HG02763 (cell line): ENCODE measurements at regions not wholly inside any gene's neighbourhood (a gene's known extent, or its start where the extent isn't known, plus 50 kb on each side); places are given as distances from the start of the nearest gene placed in this dataset.

Experiments
- ATAC-seq: cut with Tn5 transposase; IDR thresholded peaks from one replicate; pipeline ENCODE4 v1.9.1; 2021; ENCODE audit warnings: mild to moderate bottlenecking, moderate library complexity; ENCODE audit not compliant: unreplicated experiment

DNA sequence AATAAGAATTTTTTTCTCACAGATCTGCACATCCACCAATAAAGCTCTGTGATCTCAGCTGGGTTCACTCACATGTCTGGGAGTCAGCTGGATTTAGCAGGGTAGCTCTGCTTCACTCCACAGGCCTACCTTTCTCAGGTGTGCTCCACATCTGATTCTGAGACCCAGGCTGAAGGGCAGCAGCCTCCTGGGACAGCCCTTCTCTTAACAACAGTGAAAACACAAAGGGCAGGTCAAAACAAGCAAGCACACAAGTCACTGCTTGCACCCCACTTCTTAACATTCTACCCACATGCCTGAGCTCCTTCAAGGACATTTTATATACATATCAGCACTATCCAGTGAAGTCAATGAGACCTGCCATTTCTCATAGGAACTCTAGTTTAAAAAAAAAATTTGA lies 96.0 kb upstream of the MAP3K4 start:
- ATAC-seq: no peak

GRCh38 chr6:160899671-160900430 lies 91.7 kb upstream of the MAP3K4 start:
- no peak for ATAC-seq

GRCh38 chr6:160911949-160912348 lies 79.6 kb upstream of the MAP3K4 start:
- ATAC-seq: no peak

GRCh38 chr6:160912411-160912810 lies 79.2 kb upstream of the MAP3K4 start:
- no peak for ATAC-seq

DNA sequence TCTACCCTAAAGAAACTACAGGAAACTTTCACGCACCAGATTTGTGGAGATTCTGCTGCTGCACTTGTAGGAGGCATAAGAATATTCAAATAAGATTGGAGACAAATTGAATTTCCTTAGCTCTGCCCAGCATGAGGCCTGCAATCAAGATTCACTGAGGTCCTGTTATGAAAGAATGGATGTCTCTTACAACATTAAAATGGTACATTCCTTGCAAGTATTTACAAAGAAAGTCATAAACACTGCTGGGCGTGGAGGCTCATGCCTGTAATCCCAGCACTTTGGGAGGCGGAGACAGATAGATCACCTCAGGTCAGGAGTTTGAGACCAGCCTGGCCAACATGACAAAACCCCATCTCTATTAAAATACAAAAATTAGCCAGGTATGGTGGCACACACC lies 74.0 kb upstream of the MAP3K4 start:
- no peak for ATAC-seq

GRCh38 chr6:160919723-160920440 lies 71.7 kb upstream of the MAP3K4 start:
- no peak for ATAC-seq

DNA sequence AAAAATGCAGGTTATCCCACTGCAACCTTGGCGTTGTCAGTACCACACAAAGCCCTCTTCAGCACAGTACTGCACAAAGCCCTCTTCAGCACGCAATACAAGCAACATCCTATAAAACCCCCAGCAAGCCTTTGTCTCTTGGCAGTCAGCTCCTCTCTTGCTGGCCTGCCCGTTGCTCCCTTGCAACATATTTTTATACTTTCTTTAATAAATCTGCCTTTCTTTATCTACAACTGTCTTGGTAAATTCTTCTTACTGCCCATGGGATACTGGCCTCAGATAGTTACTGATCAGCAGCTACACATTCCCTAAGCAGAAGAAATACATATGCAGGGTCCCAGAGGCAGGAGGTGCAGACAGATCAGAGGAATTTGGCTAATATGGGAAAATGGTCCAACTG lies 70.5 kb upstream of the MAP3K4 start:
- ATAC-seq: no peak

DNA sequence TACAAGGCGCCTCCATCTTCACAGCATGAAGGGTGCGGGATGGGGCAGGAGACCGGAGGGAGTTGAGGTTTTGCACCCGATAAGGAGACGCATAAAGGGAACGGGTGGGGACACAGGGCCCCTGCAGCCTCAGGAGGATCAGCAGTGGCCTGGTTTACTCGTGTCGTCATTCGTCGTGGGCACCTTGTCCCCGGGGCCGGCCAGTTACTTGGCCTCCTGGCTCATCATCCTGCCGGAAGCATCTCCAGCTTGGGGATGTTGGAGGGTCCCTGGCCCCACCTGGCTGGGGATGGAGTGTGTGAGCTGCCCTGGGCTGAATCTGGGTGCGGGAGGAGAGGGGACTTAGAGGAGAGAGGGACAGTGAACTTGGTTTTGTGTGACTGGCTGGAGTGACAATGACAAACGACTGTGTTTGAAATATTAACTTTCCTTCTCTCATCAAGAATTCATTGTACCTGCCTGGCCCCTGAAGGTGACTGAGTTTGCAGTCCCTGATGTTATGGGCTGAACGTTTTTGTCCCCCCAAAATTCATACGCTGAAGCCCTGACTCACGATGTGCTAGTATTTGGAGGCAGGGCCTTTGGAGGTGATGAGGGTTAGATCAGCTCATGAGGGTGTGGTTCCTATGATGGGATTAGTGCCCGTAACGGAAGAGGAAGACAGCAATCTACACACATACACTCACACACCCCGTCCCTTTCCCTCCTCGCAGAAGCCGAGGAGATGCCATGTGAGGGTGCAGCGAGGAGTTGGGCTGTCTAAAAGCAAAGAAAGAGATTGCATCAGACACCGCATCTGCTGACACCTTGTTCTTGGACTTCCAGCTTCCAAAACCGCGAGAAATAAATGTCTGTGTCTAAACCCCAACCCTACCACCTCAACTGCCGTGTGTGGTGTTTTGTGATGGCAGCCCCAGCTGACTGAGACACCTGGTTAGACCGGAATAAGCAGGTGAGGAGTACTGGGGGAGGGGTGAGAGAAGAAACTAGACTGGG lies 65.0 kb upstream of the MAP3K4 start:
- no peak for ATAC-seq

- no peak for ATAC-seq
These were observed 64.2 kb upstream of the MAP3K4 start for GRCh38 chr6:160927416-160927815.

GRCh38 chr6:160929361-160929760 lies 62.2 kb upstream of the MAP3K4 start:
- no peak for ATAC-seq

DNA sequence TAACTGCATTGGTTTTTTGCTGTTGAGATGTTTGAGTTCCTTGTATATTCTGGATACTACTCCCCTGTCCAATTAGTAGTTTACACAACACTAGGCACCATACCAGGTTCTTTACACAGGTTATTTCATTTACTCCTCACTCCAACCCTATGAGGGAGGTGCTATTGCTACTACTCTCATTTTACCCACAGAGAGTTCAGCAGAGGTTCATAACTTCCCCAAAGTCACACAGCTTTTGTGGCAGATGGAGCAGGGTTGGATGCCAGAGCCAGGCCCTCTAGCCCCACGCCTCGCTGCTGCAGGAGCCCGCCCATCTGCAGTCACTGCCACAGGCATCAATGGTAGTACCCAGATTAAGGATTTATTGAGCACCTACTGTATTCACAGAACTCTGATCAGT lies 61.7 kb upstream of the MAP3K4 start:
- ATAC-seq: no peak

- peak; percentile 82 for ATAC-seq
These were observed 60.8 kb upstream of the MAP3K4 start for GRCh38 chr6:160930547-160931377.

- no peak for ATAC-seq
These were observed 59.9 kb upstream of the MAP3K4 start for GRCh38 chr6:160931378-160932310.

DNA sequence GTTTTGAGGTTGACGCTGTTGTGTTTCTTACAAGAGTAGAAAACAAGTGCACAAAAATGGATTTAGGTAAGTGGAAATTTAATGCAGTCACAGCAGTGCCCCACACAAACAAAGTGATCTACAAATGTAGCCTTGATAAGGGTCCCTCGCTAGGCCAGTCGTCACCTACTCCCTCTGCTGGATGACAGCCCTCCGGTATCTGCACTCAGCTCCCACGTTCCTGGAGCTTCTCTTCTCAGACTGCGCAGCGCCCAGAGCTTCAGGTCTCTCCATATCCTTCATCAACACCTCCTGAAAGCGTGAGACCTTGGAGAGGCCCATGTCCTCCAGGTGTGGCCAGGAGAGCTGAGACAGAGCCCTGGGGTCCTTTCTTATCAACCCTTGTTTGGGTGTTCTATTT lies 58.3 kb upstream of the MAP3K4 start:
- ATAC-seq: no peak

GRCh38 chr6:160934157-160934556 lies 57.4 kb upstream of the MAP3K4 start:
- no peak for ATAC-seq

GRCh38 chr6:160940197-160940596 lies 51.4 kb upstream of the MAP3K4 start:
- no peak for ATAC-seq
